Thyroid gland (tissue), 4 donors: ENCODE measurements at regions not wholly inside any gene's neighbourhood (a gene's known extent, or its start where the extent isn't known, plus 50 kb on each side); places are given as distances from the start of the nearest gene placed in this dataset.

Experiments
- DNase-seq, 2 donors: peaks; one replicate each; pipeline ENCODE4 v3.0.0-alpha.2; 2019
- H3K27ac ChIP-seq, 3 donors: fragments of 200-600 bp; sonication (generic); 1 replicate in 2 of 3; 2 replicates in 1 of 3; pipeline ENCODE4 v1.5.1; 2016 to 2019; ENCODE audit warnings: mild to moderate bottlenecking in 1 of 3, moderate library complexity in 1 of 3
- H3K27me3 ChIP-seq: fragments of 200-600 bp; sonication (generic); one replicate; pipeline ENCODE4 v1.5.1; 2019
- H3K36me3 ChIP-seq, 2 donors: fragments of 200-600 bp; sonication (generic); one replicate each; pipeline ENCODE4 v1.5.1; 2016 to 2019
- H3K4me1 ChIP-seq, 2 donors: fragments of 200-600 bp; sonication (generic); one replicate each; pipeline ENCODE4 v1.5.1; 2017 to 2019
- H3K4me3 ChIP-seq, 3 donors: fragments of 200-600 bp; sonication (generic); replicated peaks in 1 of 3; 1 replicate in 2 of 3; 2 replicates in 1 of 3; pipeline ENCODE4 v1.5.1; 2016; ENCODE audit warnings: mild to moderate bottlenecking in 1 of 3
- H3K9me3 ChIP-seq: fragments of 200-600 bp; sonication (generic); one replicate; pipeline ENCODE4 v1.5.1; 2017
- POLR2A ChIP-seq, 2 donors: fragments of 450-650 bp; IDR thresholded peaks; one replicate each; pipeline ENCODE4 v1.6.1; 2017; ENCODE audit warnings: antibody characterized with exemption in 2 of 2, mild to moderate bottlenecking in 2 of 2, moderate library complexity in 1 of 2
- WGBS, 2 donors: methylation state at CpG; one replicate each; pipeline ENCODE4 v1.1.5; 2017; 5-methylcytosine and 5-hydroxymethylcytosine counted together
- intact Hi-C: fragments of 100-400 bp; cut with DNase I; formaldehyde crosslinking; loops from one replicate; pipeline ENCODE4 v1.15.1; 2023
- TF ChIP-seq, protein P1 (sequence below), 6 experiments: fragments of 200-600 bp in 3 of 6; fragments of 450-650 bp in 3 of 6; sonication (generic) in 3 of 6; IDR thresholded peaks; one replicate each; pipeline ENCODE4 v1.5.1; 2016 to 2019; ENCODE audit warnings: antibody characterized with exemption in 6 of 6, mild to moderate bottlenecking in 2 of 6, inconsistent platforms in 1 of 6, moderate library complexity in 1 of 6

DNA sequence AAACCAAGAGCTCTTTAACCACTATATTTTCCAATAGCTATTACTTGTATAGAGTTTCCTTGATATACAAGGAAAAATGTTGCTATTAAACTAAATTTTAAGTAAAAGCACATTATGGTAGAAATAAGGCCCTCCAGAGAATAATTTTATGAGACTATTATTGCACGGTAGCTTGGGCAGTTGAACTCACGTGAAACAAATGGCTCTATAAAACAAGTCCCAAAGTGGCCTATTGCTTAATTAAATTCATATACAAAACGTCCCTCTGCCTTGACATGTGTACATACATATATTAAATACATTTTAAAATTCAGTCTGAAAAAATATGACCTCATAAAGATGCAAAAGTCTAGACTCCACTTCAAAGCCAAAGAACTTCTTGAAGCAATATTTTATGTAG is 582.2 kb downstream of the CENPC start:
- Histone ChIP-seq H3K9me3 (no peaks in the 10 kb centered on the region), H3K4me3 (no peak overlapping the region), H3K36me3 (no peaks in the 10 kb centered on the region), H3K27ac (no peak overlapping the region), H3K27me3 (no peaks in the 10 kb centered on the region), H3K4me1 (no peaks in the 10 kb centered on the region)
- no peak for TF ChIP-seq POLR2A (IDR thresholded peaks at IDR 0.05)
- TF ChIP-seq, protein P1, sequence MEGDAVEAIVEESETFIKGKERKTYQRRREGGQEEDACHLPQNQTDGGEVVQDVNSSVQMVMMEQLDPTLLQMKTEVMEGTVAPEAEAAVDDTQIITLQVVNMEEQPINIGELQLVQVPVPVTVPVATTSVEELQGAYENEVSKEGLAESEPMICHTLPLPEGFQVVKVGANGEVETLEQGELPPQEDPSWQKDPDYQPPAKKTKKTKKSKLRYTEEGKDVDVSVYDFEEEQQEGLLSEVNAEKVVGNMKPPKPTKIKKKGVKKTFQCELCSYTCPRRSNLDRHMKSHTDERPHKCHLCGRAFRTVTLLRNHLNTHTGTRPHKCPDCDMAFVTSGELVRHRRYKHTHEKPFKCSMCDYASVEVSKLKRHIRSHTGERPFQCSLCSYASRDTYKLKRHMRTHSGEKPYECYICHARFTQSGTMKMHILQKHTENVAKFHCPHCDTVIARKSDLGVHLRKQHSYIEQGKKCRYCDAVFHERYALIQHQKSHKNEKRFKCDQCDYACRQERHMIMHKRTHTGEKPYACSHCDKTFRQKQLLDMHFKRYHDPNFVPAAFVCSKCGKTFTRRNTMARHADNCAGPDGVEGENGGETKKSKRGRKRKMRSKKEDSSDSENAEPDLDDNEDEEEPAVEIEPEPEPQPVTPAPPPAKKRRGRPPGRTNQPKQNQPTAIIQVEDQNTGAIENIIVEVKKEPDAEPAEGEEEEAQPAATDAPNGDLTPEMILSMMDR (IDR thresholded peaks at IDR 0.05): no peak
- 63 to 65% methylated on average over 3 of the region's 3 CpGs for WGBS, 2 donors
- no peak for DNase-seq
- intact Hi-C loops: no loop called here

DNA sequence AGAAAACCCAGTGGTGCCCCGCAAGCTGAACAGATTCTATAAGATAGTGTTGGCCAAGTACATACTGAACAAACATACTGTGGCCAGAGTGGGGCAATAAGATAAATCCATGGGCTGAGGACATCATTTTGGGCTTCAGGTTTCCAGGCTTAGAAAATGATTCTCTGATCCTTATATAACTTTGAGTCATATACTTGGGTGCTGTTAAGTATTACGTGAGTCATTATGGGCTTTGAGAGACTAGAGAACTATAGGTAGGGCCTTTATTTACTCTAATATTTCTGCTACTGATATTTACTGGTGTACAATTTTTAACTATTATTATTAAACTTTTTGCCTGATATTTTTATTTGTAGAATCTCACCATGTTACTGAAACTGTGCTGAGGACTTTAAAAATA is 586.1 kb downstream of the CENPC start:
- Histone ChIP-seq H3K4me3 (no peak overlapping the region), H3K9me3 (no peaks in the 10 kb centered on the region), H3K36me3 (no peaks in the 10 kb centered on the region), H3K27me3 (no peaks in the 10 kb centered on the region), H3K27ac (no peak overlapping the region), H3K4me1 (no peaks in the 10 kb centered on the region)
- no peak for TF ChIP-seq POLR2A (IDR thresholded peaks at IDR 0.05)
- TF ChIP-seq, protein P1 (IDR thresholded peaks at IDR 0.05): no peak
- DNase-seq: no peak
- WGBS, 2 donors: 92 to 94% methylated on average over 2 of the region's 2 CpGs
- intact Hi-C loops: no loop called here

DNA sequence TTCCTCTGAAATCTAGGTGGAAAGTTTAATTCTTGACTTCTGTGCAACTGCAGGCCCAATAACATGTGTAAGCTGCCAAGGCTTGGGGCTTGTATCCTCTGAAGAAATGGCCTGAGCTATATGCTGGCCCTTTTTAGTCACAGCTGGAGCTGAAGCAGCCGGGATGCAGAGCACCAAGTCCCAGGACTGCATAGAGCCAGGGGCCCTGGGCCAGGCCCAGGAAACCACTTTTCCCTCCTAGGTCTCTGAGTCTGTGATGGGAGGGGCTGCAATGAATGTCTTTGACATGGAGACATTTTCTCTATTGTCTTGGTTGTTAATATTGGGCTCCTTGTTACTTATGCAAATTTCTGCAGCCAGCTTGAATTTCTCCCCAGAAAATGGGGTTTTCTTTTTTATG is 588.5 kb downstream of the CENPC start:
- 71 to 75% methylated on average over 1 of the region's 1 CpG for WGBS, 2 donors
- no peaks in the 10 kb centered on the region for H3K4me1 ChIP-seq
- intact Hi-C loops: no loop called here

DNA sequence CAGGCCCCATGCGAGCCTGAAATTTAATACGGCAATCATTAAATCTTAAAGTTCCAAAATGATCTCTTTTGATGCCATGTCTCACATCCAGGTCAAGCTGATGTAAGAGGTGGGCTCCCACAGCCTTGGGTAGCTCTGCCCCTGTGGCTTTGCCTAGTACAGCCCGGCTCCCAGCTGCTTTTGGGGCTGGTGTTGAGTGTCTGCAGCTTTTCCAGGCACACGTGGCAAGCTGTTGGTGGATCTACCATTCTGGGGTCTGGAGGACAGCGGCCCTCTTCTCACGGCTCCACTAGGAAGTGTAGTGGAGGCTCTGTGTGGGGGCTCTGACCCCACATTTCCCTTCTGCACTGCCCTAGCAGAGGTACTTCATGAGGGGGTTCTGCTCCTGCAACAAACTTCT is 588.9 kb downstream of the CENPC start:
- Histone ChIP-seq H3K27ac (no peak overlapping the region), H3K4me3 (no peak overlapping the region), H3K9me3 (no peaks in the 10 kb centered on the region), H3K27me3 (no peaks in the 10 kb centered on the region), H3K36me3 (no peaks in the 10 kb centered on the region), H3K4me1 (no peaks in the 10 kb centered on the region)
- no peak for DNase-seq
- WGBS, 2 donors: 87 to 95% methylated on average over 5 to 6 of the region's 6 CpGs
- TF ChIP-seq, protein P1 (IDR thresholded peaks at IDR 0.05): no peak
- no peak for TF ChIP-seq POLR2A (IDR thresholded peaks at IDR 0.05)
- intact Hi-C loops: no loop called here

More for the DNA sequence above, 588.5 kb downstream of the CENPC start:
- H3K27me3 ChIP-seq: no peaks in the 10 kb centered on the region
- no peak overlapping the region for H3K27ac ChIP-seq
- DNase-seq: no peak
- no peaks in the 10 kb centered on the region for H3K36me3 ChIP-seq
- H3K4me3 ChIP-seq: no peak overlapping the region
- TF ChIP-seq, protein P1 (IDR thresholded peaks at IDR 0.05): no peak
- TF ChIP-seq POLR2A (IDR thresholded peaks at IDR 0.05): no peak
- no peaks in the 10 kb centered on the region for H3K9me3 ChIP-seq

DNA sequence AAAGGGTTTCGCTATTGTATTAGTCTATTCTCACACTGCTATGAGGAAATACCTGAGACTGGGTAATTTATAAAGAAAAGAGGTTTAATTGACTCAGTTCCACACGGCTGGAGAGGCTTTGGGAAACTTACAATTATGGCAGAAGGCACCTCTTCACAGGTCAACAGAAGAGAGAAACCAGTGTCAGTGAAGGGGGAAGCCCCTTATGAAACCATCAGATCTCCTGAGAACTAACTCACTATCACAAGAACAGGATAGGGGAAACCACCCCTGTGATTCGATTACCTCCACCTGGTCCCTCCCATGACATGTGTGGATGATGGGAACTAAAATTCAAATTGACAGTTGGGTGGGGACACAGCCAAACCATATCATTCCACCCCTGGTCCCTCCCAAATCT is 589.5 kb downstream of the CENPC start:
- no peak for TF ChIP-seq POLR2A (IDR thresholded peaks at IDR 0.05)
- TF ChIP-seq, protein P1 (IDR thresholded peaks at IDR 0.05): no peak
- no peak overlapping the region for H3K4me3 ChIP-seq
- WGBS, 2 donors: 78 to 86% methylated on average over 3 of the region's 3 CpGs
- no peak for DNase-seq
- no peaks in the 10 kb centered on the region for H3K9me3 ChIP-seq
- intact Hi-C loops: no loop called here
- H3K27me3 ChIP-seq: no peaks in the 10 kb centered on the region
- H3K36me3 ChIP-seq: no peaks in the 10 kb centered on the region
- H3K4me1 ChIP-seq: no peaks in the 10 kb centered on the region
- H3K27ac ChIP-seq: no peak overlapping the region
